LNCAP (cell line): ENCODE measurements at regions not wholly inside any gene's neighbourhood (a gene's known extent, or its start where the extent isn't known, plus 50 kb on each side); places are given as distances from the start of the nearest gene placed in this dataset.

Experiments used
- CTCF ChIP-seq: fragments of 450-650 bp; IDR thresholded peaks from 2 replicates; pipeline ENCODE4 v1.5.1; 2017; ENCODE audit warnings: mild to moderate bottlenecking

GRCh38 chr6:168137024-168137423 is 58.0 kb upstream of the FRMD1 start:
- no peak for TF ChIP-seq CTCF

- no peak for TF ChIP-seq CTCF
These were observed 57.6 kb upstream of the FRMD1 start for GRCh38 chr6:168136622-168137021.

GRCh38 chr6:168136001-168136400 is 57.0 kb upstream of the FRMD1 start:
- TF ChIP-seq CTCF = no peak

- TF ChIP-seq CTCF = no peak
These were observed 55.7 kb upstream of the FRMD1 start for GRCh38 chr6:168134560-168135201.

- no peak for TF ChIP-seq CTCF
These were observed 54.9 kb upstream of the FRMD1 start for GRCh38 chr6:168133687-168134559.

- peak; percentile 17; the same call in 1 of the 2 replicates for TF ChIP-seq CTCF
These were observed 54.2 kb upstream of the FRMD1 start for GRCh38 chr6:168133168-168133561.

- TF ChIP-seq CTCF = peak; percentile 69
These were observed 53.6 kb upstream of the FRMD1 start for GRCh38 chr6:168132531-168133167.
